H54 (cell line): ENCODE measurements at regions not wholly inside any gene's neighbourhood (a gene's known extent, or its start where the extent isn't known, plus 50 kb on each side); places are given as distances from the start of the nearest gene placed in this dataset.

Experiments
- DNase-seq: peaks from one replicate; pipeline ENCODE4 v3.0.0; 2011; ENCODE audit warnings: low spot score, mixed read lengths; ENCODE audit not compliant: insufficient read length
- FAIRE-seq: peaks from 3 replicates; lab custom pipeline; 2011; peaks lifted over from hg19 to GRCh38; lab: Jason Lieb, UNC
- POLR2A ChIP-seq: IDR thresholded peaks from 2 replicates; pipeline ENCODE4 v1.6.1; 2011; ENCODE audit warnings: low read depth, mild to moderate bottlenecking, low read length

DNA sequence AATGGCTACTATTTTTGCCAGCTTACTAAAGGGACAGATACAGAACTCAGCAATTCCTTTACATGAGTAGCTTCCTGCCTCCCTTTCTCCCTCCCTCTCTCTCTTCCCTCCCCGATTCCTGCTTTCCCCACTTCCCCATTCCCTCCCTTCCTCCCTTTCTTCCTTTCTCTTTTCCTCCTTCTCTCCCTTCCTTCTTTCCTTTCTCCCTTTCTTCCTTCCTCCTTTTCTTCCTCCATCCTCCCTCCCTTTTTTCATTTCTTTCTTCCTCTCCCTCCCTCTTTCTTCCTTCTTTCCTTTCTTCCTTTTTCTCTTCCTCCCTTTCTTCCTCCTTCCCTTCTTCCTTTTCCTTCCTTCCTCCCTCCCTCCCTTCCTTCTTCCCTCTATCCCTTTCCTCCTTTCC, 178.1 kb downstream of the RNF144B start:
- no peak for TF ChIP-seq POLR2A
- FAIRE-seq (no peak), DNase-seq (no peak)

- no peak for TF ChIP-seq POLR2A
- DNase-seq (no peak), FAIRE-seq (no peak)
Measured at GRCh38 chr6:18567380-18567779, 180.2 kb downstream of the RNF144B start.

DNA sequence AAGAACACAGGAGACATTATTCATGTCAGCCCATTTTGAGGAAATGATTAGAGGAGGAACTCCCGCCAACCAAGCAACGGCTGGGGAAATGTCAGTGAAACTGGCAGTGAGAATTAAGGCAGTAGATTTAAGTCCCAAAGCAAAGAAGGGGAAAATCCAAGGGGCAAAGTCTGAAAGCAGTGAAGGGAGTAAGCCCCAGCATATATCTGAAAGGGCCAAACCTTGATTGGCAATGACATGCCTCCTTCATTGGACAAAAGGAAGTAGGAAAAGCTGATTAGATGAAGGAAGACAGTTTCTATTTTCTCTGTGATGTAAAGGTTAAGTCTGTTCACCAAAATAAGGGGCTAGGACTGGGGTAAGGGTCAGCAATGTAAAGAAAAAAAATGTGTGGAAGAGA, 190.3 kb downstream of the RNF144B start:
- no peak for TF ChIP-seq POLR2A
- DNase-seq (no peak), FAIRE-seq (no peak)

DNA sequence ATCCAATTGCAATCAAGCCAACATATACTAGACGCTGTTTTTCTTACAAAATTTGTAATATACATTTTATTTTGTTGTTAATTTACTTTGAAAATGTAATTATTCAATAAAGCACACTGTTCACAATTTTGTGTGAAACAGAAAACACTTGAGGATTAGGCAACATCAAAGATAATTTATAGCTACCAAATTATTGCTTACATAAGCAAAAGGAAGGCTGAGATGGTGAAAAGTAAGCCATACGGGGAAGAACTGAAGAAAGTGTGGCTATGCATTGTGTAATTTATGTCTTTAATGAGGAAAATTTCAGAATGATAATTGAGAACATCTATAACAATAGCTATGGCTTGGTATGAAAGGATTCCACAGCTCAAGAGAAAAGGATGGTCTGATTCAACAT, 192.0 kb downstream of the RNF144B start:
- no peak for TF ChIP-seq POLR2A
- FAIRE-seq (no peak), DNase-seq (no peak)

GRCh38 chr6:18579869-18580268, 192.7 kb downstream of the RNF144B start:
- no peak for DNase-seq
- no peak for TF ChIP-seq POLR2A
- no peak for FAIRE-seq

DNA sequence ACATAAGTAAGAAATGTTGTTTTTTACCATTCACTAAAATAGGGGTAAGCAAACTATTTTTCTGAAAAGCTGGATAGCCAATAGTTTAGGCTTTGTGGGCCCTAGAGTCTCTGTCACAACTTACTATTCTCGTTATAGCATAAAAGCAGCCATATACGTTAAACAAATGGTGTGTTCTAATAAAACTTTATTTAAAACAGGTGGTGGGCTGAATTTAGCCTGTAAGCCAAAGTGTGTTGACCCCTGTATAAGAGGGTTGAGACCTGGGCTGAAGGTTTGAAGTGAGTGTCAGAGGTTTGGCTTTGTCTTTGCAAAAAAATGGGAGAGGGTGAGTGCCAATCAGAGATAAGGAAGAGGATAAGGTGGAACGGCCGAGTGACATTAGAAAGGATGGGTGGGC, 197.2 kb downstream of the RNF144B start:
- TF ChIP-seq POLR2A: no peak
- DNase-seq (no peak), FAIRE-seq (no peak)

DNA sequence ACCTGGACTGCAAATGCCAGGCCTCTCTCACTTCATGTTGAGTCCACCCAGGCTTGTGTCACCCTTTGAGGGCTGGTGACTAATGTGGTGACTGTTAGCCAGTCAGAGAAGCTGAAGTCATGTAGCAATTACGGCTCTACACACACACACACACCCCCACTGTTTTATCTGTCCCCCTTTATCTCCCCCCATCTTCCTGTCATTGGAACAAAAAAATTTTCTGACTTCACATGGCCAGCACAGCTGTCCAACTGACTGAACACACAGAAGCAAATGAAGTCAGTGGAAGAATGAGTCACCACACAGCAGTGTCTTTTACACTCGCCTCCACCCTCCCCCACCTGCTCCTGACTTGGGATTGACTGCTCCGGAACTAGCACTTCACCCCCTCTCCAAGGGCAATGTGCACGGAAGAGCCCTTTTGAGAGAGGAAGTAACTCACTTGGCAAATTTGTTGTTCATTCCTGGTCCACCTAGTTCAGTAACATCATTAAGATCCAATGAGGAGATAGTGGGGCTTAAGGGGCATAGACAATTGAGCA, 198.0 kb downstream of the RNF144B start:
- FAIRE-seq: peak; percentile 82
- peak; percentile 30 for DNase-seq
- no peak for TF ChIP-seq POLR2A

DNA sequence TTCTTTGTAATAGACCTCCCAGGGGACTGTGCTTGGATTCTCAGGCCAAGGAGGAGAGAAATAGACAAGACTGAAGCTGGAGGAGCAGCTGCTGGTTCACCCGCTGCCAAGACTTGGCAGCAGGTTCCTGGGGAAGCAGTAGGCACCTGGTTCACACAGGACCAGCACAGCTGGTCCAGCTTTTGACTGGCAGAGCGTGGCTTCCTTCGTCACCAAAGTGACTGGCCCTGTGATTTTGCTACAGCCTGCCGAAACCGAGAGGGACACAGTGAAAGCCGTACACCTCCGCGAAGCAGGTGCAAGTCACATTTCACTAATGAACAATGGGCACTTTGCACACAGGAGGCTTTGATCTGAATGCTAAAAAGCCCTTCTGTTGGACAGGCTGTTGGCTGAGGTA, 199.0 kb downstream of the RNF144B start:
- TF ChIP-seq POLR2A: no peak
- DNase-seq (no peak), FAIRE-seq (no peak)

GRCh38 chr6:18595774-18596530, 208.8 kb downstream of the RNF144B start:
- peak; percentile 16 for DNase-seq
- FAIRE-seq: peak; percentile 89
- TF ChIP-seq POLR2A: no peak

DNA sequence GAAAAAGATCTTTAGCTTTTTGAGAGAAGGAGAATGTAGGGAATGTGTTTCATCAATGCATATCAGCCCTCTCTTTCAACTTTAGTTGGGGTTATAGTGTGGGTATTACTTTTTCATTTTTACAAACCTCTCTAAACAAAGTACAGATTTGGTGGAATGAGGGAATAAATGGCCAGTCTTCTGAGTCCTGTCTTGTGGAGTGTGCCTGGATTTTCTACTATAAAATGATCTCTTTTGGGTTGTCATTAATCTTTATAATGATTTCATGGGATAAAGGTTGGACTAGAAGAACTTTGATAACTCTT, 209.3 kb downstream of the RNF144B start:
- DNase-seq (no peak), FAIRE-seq (no peak)
- TF ChIP-seq POLR2A: no peak

- TF ChIP-seq POLR2A: no peak
- FAIRE-seq (no peak), DNase-seq (no peak)
Measured at GRCh38 chr6:18598551-18599264, 211.6 kb downstream of the RNF144B start.

GRCh38 chr6:18600255-18600654, 213.1 kb downstream of the RNF144B start:
- no peak for TF ChIP-seq POLR2A
- FAIRE-seq (no peak), DNase-seq (no peak)

GRCh38 chr6:18601516-18602020, 214.4 kb downstream of the RNF144B start:
- TF ChIP-seq POLR2A: no peak
- FAIRE-seq (no peak), DNase-seq (no peak)

DNA sequence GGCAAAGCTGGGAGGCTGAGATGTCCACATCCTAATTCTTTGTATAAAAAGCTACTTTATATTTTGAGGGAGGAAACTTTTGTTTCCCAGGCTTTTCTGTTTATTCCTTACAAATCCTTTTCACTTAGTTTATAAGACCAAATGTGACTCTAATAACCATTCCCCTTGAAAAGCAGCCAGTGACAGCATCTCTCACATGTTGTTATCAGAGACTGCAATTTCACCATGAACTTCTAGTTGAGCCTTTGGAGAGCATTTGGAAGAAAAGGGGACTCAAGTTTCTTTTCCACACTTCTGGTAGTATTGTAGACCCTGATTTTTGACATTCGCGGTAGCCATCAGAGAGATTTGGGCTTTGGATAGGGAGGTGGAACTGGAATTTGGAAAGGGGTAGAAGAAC, 215.8 kb downstream of the RNF144B start:
- DNase-seq (no peak), FAIRE-seq (no peak)
- no peak for TF ChIP-seq POLR2A

DNA sequence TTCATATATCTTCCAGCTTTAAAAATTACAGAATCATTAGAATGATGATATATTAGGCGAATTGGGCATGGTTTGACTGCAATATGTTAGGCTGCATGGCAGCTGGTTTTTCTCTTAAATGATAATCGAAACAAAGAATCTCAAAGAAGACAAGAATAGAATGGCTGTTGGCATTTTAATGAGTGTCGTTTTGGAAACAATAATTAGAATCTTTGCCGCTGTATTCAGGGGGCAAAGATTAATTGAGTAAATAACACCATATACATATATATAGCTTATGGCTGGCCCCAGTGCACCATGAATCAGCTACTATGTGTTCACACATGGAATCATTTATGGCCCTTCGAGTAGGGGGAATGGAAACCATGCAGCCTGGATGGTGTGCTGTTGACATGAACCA, 216.2 kb downstream of the RNF144B start:
- DNase-seq (no peak), FAIRE-seq (no peak)
- no peak for TF ChIP-seq POLR2A

GRCh38 chr6:18605841-18606240, 218.7 kb downstream of the RNF144B start:
- DNase-seq (no peak), FAIRE-seq (no peak)
- TF ChIP-seq POLR2A: no peak
